C1 segment of cervical spinal cord (tissue), 14 donors: ENCODE measurements at regions not wholly inside any gene's neighbourhood (a gene's known extent, or its start where the extent isn't known, plus 50 kb on each side); places are given as distances from the start of the nearest gene placed in this dataset.

Experiments
- DNase-seq, 14 donors: peaks; one replicate each; lab custom pipeline; 2025; lab: John Stamatoyannopoulos, UW

- DNase-seq = no peak
Measured at GRCh38 chr6:56864171-56864616, 90.7 kb upstream of the BEND6 start.

GRCh38 chr6:56863366-56863765, 91.5 kb upstream of the BEND6 start:
- DNase-seq = no peak

- no peak for DNase-seq
Measured at GRCh38 chr6:56862415-56863175, 92.3 kb upstream of the BEND6 start.

GRCh38 chr6:56860475-56860874, 94.4 kb upstream of the BEND6 start:
- DNase-seq = no peak

GRCh38 chr6:56856036-56856580, 98.8 kb upstream of the BEND6 start:
- no peak for DNase-seq

GRCh38 chr6:56854086-56854485, 100.8 kb upstream of the BEND6 start:
- no peak for DNase-seq

- no peak for DNase-seq
Measured at GRCh38 chr6:56853541-56853940, 101.4 kb upstream of the BEND6 start.

- peak in 2 of 14 donors; percentile 11 to 48 for DNase-seq
Measured at GRCh38 chr6:56852260-56853010, 102.5 kb upstream of the BEND6 start.

- DNase-seq = peak in 11 of 14 donors; percentile 39 to 86 (median 52)
Measured at GRCh38 chr6:56851541-56852259, 103.2 kb upstream of the BEND6 start.

- peak in 5 of 14 donors; percentile 45 to 73 (median 49) for DNase-seq
Measured at GRCh38 chr6:56851074-56851473, 103.8 kb upstream of the BEND6 start.

- DNase-seq = peak in 4 of 14 donors; percentile 24 to 65 (median 37)
Measured at GRCh38 chr6:56850626-56851025, 104.3 kb upstream of the BEND6 start.

- peak in 10 of 14 donors; percentile 28 to 67 (median 44) for DNase-seq
Measured at GRCh38 chr6:56849896-56850295, 105.0 kb upstream of the BEND6 start.

- DNase-seq = no peak
Measured at GRCh38 chr6:56848105-56848504, 106.8 kb upstream of the BEND6 start.

- no peak for DNase-seq
Measured at GRCh38 chr6:56845032-56845431, 109.9 kb upstream of the BEND6 start.

GRCh38 chr6:56843476-56844349, 111.2 kb upstream of the BEND6 start:
- peak in 13 of 14 donors; percentile 44 to 92 (median 80) for DNase-seq

GRCh38 chr6:56842686-56843475, 112.0 kb upstream of the BEND6 start:
- DNase-seq = peak in 9 of 14 donors; percentile 25 to 78 (median 58)

GRCh38 chr6:56841751-56842150, 113.2 kb upstream of the BEND6 start:
- no peak for DNase-seq

GRCh38 chr6:56841381-56841749, 113.5 kb upstream of the BEND6 start:
- no peak for DNase-seq

- DNase-seq = peak in 1 of 14 donors; percentile 14
Measured at GRCh38 chr6:56840467-56841380, 114.2 kb upstream of the BEND6 start.
